ENCODE measurements at regions not wholly inside any gene's neighbourhood (a gene's known extent, or its start where the extent isn't known, plus 50 kb on each side); places are given as distances from the start of the nearest gene placed in this dataset.

DNA sequence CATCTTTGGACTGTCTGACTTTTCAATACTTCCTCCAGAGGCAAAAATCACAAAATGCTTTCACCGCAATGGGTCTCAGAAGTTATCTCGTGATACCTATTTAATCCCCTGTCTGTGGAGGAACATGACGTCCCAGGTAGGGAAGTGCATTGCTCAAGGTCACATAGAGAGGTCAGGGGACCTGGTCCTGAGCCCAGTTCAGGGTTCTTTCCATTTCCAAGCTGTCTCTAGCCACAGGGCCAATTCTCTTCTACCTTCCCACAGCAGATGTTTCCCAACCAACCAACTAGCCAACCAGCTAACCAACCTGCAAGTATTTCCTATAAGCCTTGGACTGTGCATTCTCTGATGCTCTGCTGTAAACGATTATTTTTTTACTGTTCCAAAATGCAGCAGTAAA lies 122.2 kb upstream of the DLG1 start:
- Histone ChIP-seq H4K8ac (replicated peaks; ENCODE audit: insufficient read length, low read depth, low read length) (no peak overlapping the region), H2BK5ac (ENCODE audit: insufficient read length, low read length) (no peak overlapping the region), H4K91ac (ENCODE audit: insufficient read length, low read depth, low read length) (no peak overlapping the region), H3K79me1 (ENCODE audit: insufficient read depth, low read depth, low read length, poor library complexity, severe bottlenecking) (no peaks in the 10 kb centered on the region), H3K4me1 (ENCODE audit: insufficient read depth, low read length) (peaks cover 7% of the 10 kb centered on the region; the same call in 1 of the 2 replicates), H3K79me2 (ENCODE audit: insufficient read depth, low read length) (no peaks in the 10 kb centered on the region), H4K5ac (ENCODE audit: insufficient read length, low read depth, low read length) (no peak overlapping the region), H3K56ac (ENCODE audit: insufficient read length, low read depth, low read length) (no peak overlapping the region), H3K27me3 (ENCODE audit: insufficient read depth, low read length) (no peaks in the 10 kb centered on the region), H3K4ac (ENCODE audit: low read depth, low read length) (no peak overlapping the region), H3K18ac (ENCODE audit: insufficient read length, low read depth, low read length) (no peak overlapping the region), H2BK120ac (ENCODE audit: low read depth, low read length, poor library complexity, severe bottlenecking) (no peak overlapping the region), H3T11ph (ENCODE audit: low read length) (no peak overlapping the region), H3K23me2 (ENCODE audit: insufficient read length, low read depth, low read length, poor library complexity, severe bottlenecking) (no peaks in the 10 kb centered on the region), H2AFZ (ENCODE audit: low read length) (no peak overlapping the region), H3K23ac (ENCODE audit: insufficient read length, low read depth, low read length) (no peak overlapping the region), H3K9me3 (ENCODE audit: control insufficient read depth, low read depth, low read length) (no peaks in the 10 kb centered on the region), H2BK15ac (ENCODE audit: low read depth, low read length) (no peak overlapping the region), H3K9ac (ENCODE audit: extremely low read depth, insufficient read length, low read length) (no peak overlapping the region), H2AK5ac (ENCODE audit: insufficient read length, low read length) (no peak overlapping the region), H3K14ac (ENCODE audit: insufficient read depth, low read length) (no peak overlapping the region), H2BK20ac (ENCODE audit: low read depth, low read length, poor library complexity, severe bottlenecking) (no peak overlapping the region), H3K4me2 (ENCODE audit: insufficient read depth, insufficient read length, low read length) (no peak overlapping the region), H4K20me1 (ENCODE audit: control insufficient read depth, insufficient read depth, insufficient read length) (no peaks in the 10 kb centered on the region), H2BK12ac (ENCODE audit: insufficient read length, low read depth, low read length) (no peak overlapping the region), H3K27ac (ENCODE audit: insufficient read length, low read depth, low read length) (no peak overlapping the region)
- no peaks in the 10 kb centered on the region; a peak in 1 of 7 replicates for H3K36me3 Mint-ChIP-seq (ENCODE audit: insufficient read depth in 1 of 3, low read depth in 3 of 3)
- H3K27ac Mint-ChIP-seq = no peak overlapping the region
- H3K4me3 Mint-ChIP-seq = no peak overlapping the region
- TF ChIP-seq, protein P1, sequence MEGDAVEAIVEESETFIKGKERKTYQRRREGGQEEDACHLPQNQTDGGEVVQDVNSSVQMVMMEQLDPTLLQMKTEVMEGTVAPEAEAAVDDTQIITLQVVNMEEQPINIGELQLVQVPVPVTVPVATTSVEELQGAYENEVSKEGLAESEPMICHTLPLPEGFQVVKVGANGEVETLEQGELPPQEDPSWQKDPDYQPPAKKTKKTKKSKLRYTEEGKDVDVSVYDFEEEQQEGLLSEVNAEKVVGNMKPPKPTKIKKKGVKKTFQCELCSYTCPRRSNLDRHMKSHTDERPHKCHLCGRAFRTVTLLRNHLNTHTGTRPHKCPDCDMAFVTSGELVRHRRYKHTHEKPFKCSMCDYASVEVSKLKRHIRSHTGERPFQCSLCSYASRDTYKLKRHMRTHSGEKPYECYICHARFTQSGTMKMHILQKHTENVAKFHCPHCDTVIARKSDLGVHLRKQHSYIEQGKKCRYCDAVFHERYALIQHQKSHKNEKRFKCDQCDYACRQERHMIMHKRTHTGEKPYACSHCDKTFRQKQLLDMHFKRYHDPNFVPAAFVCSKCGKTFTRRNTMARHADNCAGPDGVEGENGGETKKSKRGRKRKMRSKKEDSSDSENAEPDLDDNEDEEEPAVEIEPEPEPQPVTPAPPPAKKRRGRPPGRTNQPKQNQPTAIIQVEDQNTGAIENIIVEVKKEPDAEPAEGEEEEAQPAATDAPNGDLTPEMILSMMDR (conservative IDR thresholded peaks at IDR 0.05) = no peak
- H3K9me3 Mint-ChIP-seq = no peaks in the 10 kb centered on the region
- H3K27me3 Mint-ChIP-seq (ENCODE audit: low read depth) = peaks cover 11% of the 10 kb centered on the region
- no CpG with 5 or more reads among the region's 4 CpGs for WGBS (ENCODE audit: extremely low coverage, insufficient read length, low lambda C conversion rate)
- DNase-seq = no peak
- peaks cover 16% of the 10 kb centered on the region in 2 experiments for H3K4me1 Mint-ChIP-seq

Measured in H9 (cell line).